RWPE2 (cell line): ENCODE measurements at regions not wholly inside any gene's neighbourhood (a gene's known extent, or its start where the extent isn't known, plus 50 kb on each side); places are given as distances from the start of the nearest gene placed in this dataset.

Experiments
- ATAC-seq: fragments of 200-7000 bp; cut with Tn5 transposase; 3 replicates; pipeline ENCODE4 v1.9.1; 2021; ENCODE audit warnings: low read depth
- DNase-seq: peaks from one replicate; pipeline ENCODE4 v3.0.0-alpha.2; 2020; ENCODE audit warnings: low spot score
- H3K27ac ChIP-seq: fragments of 450-650 bp; 2 replicates; pipeline ENCODE4 v1.5.1; 2017; ENCODE audit warnings: mild to moderate bottlenecking; ENCODE audit not compliant: poor library complexity, severe bottlenecking
- H3K27me3 ChIP-seq: fragments of 250-450 bp; sonication (Bioruptor Pico); 2 replicates; pipeline ENCODE4 v1.5.1; 2021; ENCODE audit warnings: mild to moderate bottlenecking, moderate library complexity; ENCODE audit not compliant: insufficient read depth, poor library complexity, severe bottlenecking
- H3K36me3 ChIP-seq: fragments of 250-450 bp; sonication (Bioruptor Pico); 2 replicates; pipeline ENCODE4 v1.5.1; 2020; ENCODE audit warnings: low read depth, mild to moderate bottlenecking, moderate library complexity
- H3K4me1 ChIP-seq: fragments of 250-450 bp; sonication (Bioruptor Pico); 2 replicates; pipeline ENCODE4 v1.5.1; 2021; ENCODE audit warnings: mild to moderate bottlenecking, moderate library complexity; ENCODE audit not compliant: insufficient read depth, poor library complexity, severe bottlenecking
- H3K4me3 ChIP-seq: fragments of 250-450 bp; sonication (Bioruptor Pico); 2 replicates; pipeline ENCODE4 v1.5.1; 2021; ENCODE audit warnings: mild to moderate bottlenecking, moderate library complexity; ENCODE audit not compliant: severe bottlenecking
- H3K9me3 ChIP-seq: fragments of 250-450 bp; sonication (Bioruptor Pico); 2 replicates; pipeline ENCODE4 v1.5.1; 2021; ENCODE audit warnings: mild to moderate bottlenecking, moderate library complexity; ENCODE audit not compliant: severe bottlenecking
- CTCF ChIP-seq: fragments of 450-650 bp; IDR thresholded peaks from one replicate; pipeline ENCODE4 v1.5.1; 2017; ENCODE audit warnings: mild to moderate bottlenecking, moderate library complexity; ENCODE audit not compliant: poor library complexity, severe bottlenecking

- H3K27ac ChIP-seq: no peak overlapping the region
- no peak for TF ChIP-seq CTCF
- no peaks in the 10 kb centered on the region for H3K27me3 ChIP-seq
- no peaks in the 10 kb centered on the region for H3K36me3 ChIP-seq
- DNase-seq (no peak), ATAC-seq (no peak)
- no peak overlapping the region for H3K4me3 ChIP-seq
- no peaks in the 10 kb centered on the region for H3K4me1 ChIP-seq
- H3K9me3 ChIP-seq: peaks cover 3% of the 10 kb centered on the region
Measured at GRCh38 chr5:118247458-118247857, 740.9 kb downstream of the DTWD2 start.

- H3K4me1 ChIP-seq: no peaks in the 10 kb centered on the region
- no peak for DNase-seq
Measured at GRCh38 chr5:118243613-118244012, 744.7 kb downstream of the DTWD2 start.

GRCh38 chr5:118243068-118243467 is 745.3 kb downstream of the DTWD2 start:
- ATAC-seq: no peak
- no peak for TF ChIP-seq CTCF
- Histone ChIP-seq H3K9me3 (peaks cover 3% of the 10 kb centered on the region), H3K27ac (no peak overlapping the region), H3K27me3 (no peaks in the 10 kb centered on the region), H3K4me3 (no peak overlapping the region), H3K4me1 (no peaks in the 10 kb centered on the region), H3K36me3 (no peaks in the 10 kb centered on the region)
- no peak for DNase-seq

More at GRCh38 chr5:118243613-118244012, 744.7 kb downstream of the DTWD2 start:
- no peak for ATAC-seq
- no peaks in the 10 kb centered on the region for H3K27me3 ChIP-seq
- peaks cover 3% of the 10 kb centered on the region for H3K9me3 ChIP-seq
- H3K27ac ChIP-seq: no peak overlapping the region
- no peaks in the 10 kb centered on the region for H3K36me3 ChIP-seq
- H3K4me3 ChIP-seq: no peak overlapping the region
- no peak for TF ChIP-seq CTCF

- Histone ChIP-seq H3K27ac (no peak overlapping the region), H3K4me1 (no peaks in the 10 kb centered on the region), H3K4me3 (no peak overlapping the region), H3K27me3 (peaks cover 5% of the 10 kb centered on the region), H3K36me3 (no peaks in the 10 kb centered on the region), H3K9me3 (no peaks in the 10 kb centered on the region)
- no peak for TF ChIP-seq CTCF
- ATAC-seq: no peak
- no peak for DNase-seq
Measured at GRCh38 chr5:118236108-118236849, 752.1 kb downstream of the DTWD2 start.

- H3K4me1 ChIP-seq: no peaks in the 10 kb centered on the region
- no peak overlapping the region for H3K4me3 ChIP-seq
- H3K9me3 ChIP-seq: no peaks in the 10 kb centered on the region
- peaks cover 5% of the 10 kb centered on the region for H3K27me3 ChIP-seq
- TF ChIP-seq CTCF: no peak
- no peak overlapping the region for H3K27ac ChIP-seq
- ATAC-seq: no peak
- no peak for DNase-seq
- no peaks in the 10 kb centered on the region for H3K36me3 ChIP-seq
Measured at GRCh38 chr5:118233606-118234005, 754.7 kb downstream of the DTWD2 start.
